HCT116 (cell line): ENCODE measurements at regions not wholly inside any gene's neighbourhood (a gene's known extent, or its start where the extent isn't known, plus 50 kb on each side); places are given as distances from the start of the nearest gene placed in this dataset.

Experiments used
- ATAC-seq: fragments of 200-7000 bp; cut with Tn5 transposase; 2 replicates; pipeline ENCODE4 v1.9.1; 2020; ENCODE audit warnings: mild to moderate bottlenecking, moderate library complexity
- BruUV-seq: library from RNA; stranded (reverse); fragments of 400-500 nt; replicated peaks from 2 replicates; lab custom pipeline; 2021; lab: Mats Ljungman, UMichigan
- CTCF ChIA-PET: fragments of 300-600 bp; sonication (Branson Sonifier 250); formaldehyde crosslinking; loops from one replicate; lab custom pipeline; 2021; ENCODE audit warnings: antibody characterized with exemption; lab: Charles Lee
- POLR2A ChIA-PET: fragments of 300-600, 350-600 bp; sonication (Branson Sonifier 250); formaldehyde crosslinking; loops from one replicate; lab custom pipeline; 2021; ENCODE audit warnings: antibody characterized with exemption; lab: Charles Lee
- RAD21 ChIA-PET, 2 experiments: fragments of 300-600 bp; sonication (Branson Sonifier 250); formaldehyde crosslinking; loops; one replicate each; lab custom pipeline; 2023; ENCODE audit warnings: low total read pairs in 2 of 2; ENCODE audit not compliant: uncharacterized antibody in 2 of 2, unreplicated experiment in 2 of 2, low non-redundant PET in 1 of 2; lab: Charles Lee
- DNase-seq: peaks from one replicate; pipeline ENCODE4 v3.0.0-alpha.2; 2010; ENCODE audit warnings: low read depth, low spot score
- H2AFZ ChIP-seq: fragments of 200-600 bp; shearing (Covaris generic), sonication (generic); 2 replicates; pipeline ENCODE4 v1.6.1; 2017; ENCODE audit warnings: low read depth, mixed run types, mixed read lengths, antibody characterized with exemption, low read length; ENCODE audit not compliant: poor library complexity, severe bottlenecking
- H3K27ac ChIP-seq: 2 replicates; pipeline ENCODE4 v1.5.1; 2012; ENCODE audit warnings: low read depth, low read length
- H3K27me3 ChIP-seq: fragments of 200-600 bp; sonication (generic); 2 replicates; pipeline ENCODE4 v1.6.1; 2016; ENCODE audit warnings: mixed run types, low read length, mixed read lengths; ENCODE audit not compliant: insufficient read depth
- H3K36me3 ChIP-seq, 2 experiments: fragments of 200-500 bp in 1 of 2; fragments of 200-600 bp in 1 of 2; sonication (Bioruptor generic) in 1 of 2; sonication (generic) in 1 of 2; 2 replicates each; pipeline versions ENCODE4 v1.5.1 to v1.6.1; 2014 to 2016; ENCODE audit warnings: low read length in 2 of 2, inconsistent platforms in 1 of 2, mixed read lengths in 1 of 2, mixed run types in 1 of 2; ENCODE audit not compliant: insufficient read depth in 2 of 2, control insufficient read depth in 1 of 2
- H3K4me1 ChIP-seq, 2 experiments: fragments of 200-600 bp in 1 of 2; sonication (generic) in 1 of 2; 2 replicates each; pipeline versions ENCODE4 v1.5.1 to v1.6.1; 2012 to 2017; ENCODE audit warnings: low read length in 2 of 2, inconsistent platforms in 1 of 2, mild to moderate bottlenecking in 1 of 2, mixed read lengths in 1 of 2, mixed run types in 1 of 2, moderate library complexity in 1 of 2; ENCODE audit not compliant: insufficient read depth in 2 of 2, control insufficient read depth in 1 of 2
- H3K4me2 ChIP-seq: fragments of 200-600 bp; sonication (generic); 2 replicates; pipeline ENCODE4 v1.6.1; 2017; ENCODE audit warnings: mixed run types, low read length, mixed read lengths
- H3K4me3 ChIP-seq, 2 experiments: fragments of 200-600 bp in 1 of 2; sonication (generic) in 1 of 2; replicated peaks in 1 of 2; 2 replicates each; pipeline ENCODE4 v1.5.1; 2011 to 2016; ENCODE audit warnings: low read length in 2 of 2, control low read depth in 1 of 2, low read depth in 1 of 2, mild to moderate bottlenecking in 1 of 2, mixed read lengths in 1 of 2, mixed run types in 1 of 2
- H3K79me2 ChIP-seq: fragments of 200-600 bp; sonication (generic); 2 replicates; pipeline ENCODE4 v1.6.1; 2017; ENCODE audit warnings: mild to moderate bottlenecking, mixed run types, low read length, moderate library complexity, mixed read lengths; ENCODE audit not compliant: insufficient read depth
- H3K9ac ChIP-seq: fragments of 200-600 bp; sonication (generic); 2 replicates; pipeline ENCODE4 v1.6.1; 2016; ENCODE audit warnings: low read length, mixed read lengths
- H3K9me2 ChIP-seq: fragments of 200-600 bp; sonication (generic), shearing (Covaris generic); 2 replicates; pipeline ENCODE4 v1.6.1; 2017; ENCODE audit warnings: mixed run types, mild to moderate bottlenecking, moderate library complexity; ENCODE audit not compliant: insufficient read depth
- H3K9me3 ChIP-seq, 2 experiments: fragments of 200-500 bp in 1 of 2; fragments of 200-600 bp in 1 of 2; sonication (Bioruptor generic) in 1 of 2; sonication (generic) in 1 of 2; 2 replicates each; pipeline ENCODE4 v1.6.1; 2014 to 2017; ENCODE audit warnings: low read length in 2 of 2, mixed read lengths in 2 of 2, inconsistent platforms in 1 of 2, low read depth in 1 of 2, mild to moderate bottlenecking in 1 of 2, mixed run types in 1 of 2, moderate library complexity in 1 of 2; ENCODE audit not compliant: control insufficient read depth in 1 of 2, insufficient read depth in 1 of 2
- H4K20me1 ChIP-seq: fragments of 200-600 bp; sonication (generic), shearing (Covaris generic); 2 replicates; pipeline ENCODE4 v1.6.1; 2017; ENCODE audit warnings: mixed run types, mild to moderate bottlenecking, moderate library complexity; ENCODE audit not compliant: insufficient read depth
- CEBPB ChIP-seq: IDR thresholded peaks from 2 replicates; pipeline ENCODE4 v1.6.1; 2012; ENCODE audit warnings: low read depth
- EGR1 ChIP-seq: IDR thresholded peaks from 2 replicates; pipeline ENCODE4 v1.6.1; 2012; ENCODE audit warnings: low read depth
- ELF1 ChIP-seq: IDR thresholded peaks from 2 replicates; pipeline ENCODE4 v1.6.1; 2012; ENCODE audit warnings: low read depth, borderline replicate concordance
- EZH2 ChIP-seq: fragments of 200-600 bp; sonication (generic); IDR thresholded peaks from 2 replicates; pipeline ENCODE4 v1.6.1; 2017; ENCODE audit warnings: antibody characterized with exemption, mixed run types
- EZH2phosphoT487 ChIP-seq: fragments of 200-600 bp; IDR thresholded peaks from 2 replicates; pipeline ENCODE4 v1.6.1; 2018; ENCODE audit warnings: antibody characterized with exemption, borderline replicate concordance
- FOSL1 ChIP-seq: IDR thresholded peaks from 2 replicates; pipeline ENCODE4 v1.6.1; 2012; ENCODE audit warnings: low read depth
- JUND ChIP-seq: IDR thresholded peaks from 2 replicates; pipeline ENCODE4 v1.6.1; 2012
- POLR2A ChIP-seq: IDR thresholded peaks from 2 replicates; pipeline ENCODE4 v1.7.0; 2011; ENCODE audit warnings: borderline replicate concordance; ENCODE audit not compliant: insufficient read depth, insufficient read length; ENCODE audit errors: extremely low read depth
- RAD21 ChIP-seq: IDR thresholded peaks from 2 replicates; pipeline ENCODE4 v1.6.1; 2012; ENCODE audit warnings: low read depth, mild to moderate bottlenecking
- SIN3A ChIP-seq: IDR thresholded peaks from 2 replicates; pipeline ENCODE4 v1.6.1; 2012; ENCODE audit warnings: low read depth
- SRF ChIP-seq: IDR thresholded peaks from 2 replicates; pipeline ENCODE4 v1.6.1; 2012; ENCODE audit warnings: low read depth
- TCF7L2 ChIP-seq: IDR thresholded peaks from 2 replicates; pipeline ENCODE4 v1.7.0; 2011; ENCODE audit warnings: borderline replicate concordance, inconsistent platforms; ENCODE audit not compliant: insufficient read depth, insufficient read length; ENCODE audit errors: extremely low read depth
- YY1 ChIP-seq: IDR thresholded peaks from 2 replicates; pipeline ENCODE4 v1.6.1; 2011; ENCODE audit warnings: low read length, low read depth, moderate library complexity, mild to moderate bottlenecking; ENCODE audit not compliant: insufficient replicate concordance; ENCODE audit errors: extremely low read depth
- ZFX ChIP-seq: fragments of 450-650 bp; IDR thresholded peaks from 2 replicates; pipeline ENCODE4 v1.6.1; 2017
- ZNF274 ChIP-seq: fragments of 200-500 bp; sonication (Bioruptor generic); IDR thresholded peaks from 2 replicates; pipeline ENCODE4 v1.6.1; 2014; ENCODE audit warnings: mild to moderate bottlenecking, low read depth, low read length, inconsistent platforms
- intact Hi-C: fragments of 100-400 bp; cut with micrococcal nuclease; formaldehyde crosslinking; loops from 2 replicates; pipeline ENCODE4 v1.10.0; 2022
- TF ChIP-seq, protein P1 (sequence below): IDR thresholded peaks from 2 replicates; pipeline ENCODE4 v1.6.1; 2011; ENCODE audit warnings: mild to moderate bottlenecking, low read length, moderate library complexity; ENCODE audit not compliant: insufficient replicate concordance; ENCODE audit errors: extremely low read depth
- TF ChIP-seq, protein P2 (sequence below), 3 experiments: fragments of 200-600 bp in 1 of 3; sonication (generic) in 1 of 3; IDR thresholded peaks in 2 of 3; conservative IDR thresholded peaks in 1 of 3; 2 replicates each; pipeline ENCODE4 v1.5.1; 2012 to 2017; ENCODE audit warnings: low read depth in 2 of 3, low read length in 2 of 3, antibody characterized with exemption in 1 of 3, borderline replicate concordance in 1 of 3, control low read depth in 1 of 3, mild to moderate bottlenecking in 1 of 3, mixed read lengths in 1 of 3, mixed run types in 1 of 3, moderate library complexity in 1 of 3; ENCODE audit not compliant: insufficient read depth in 1 of 3
- TF ChIP-seq, protein P3 (sequence below): IDR thresholded peaks from 2 replicates; pipeline ENCODE4 v1.6.1; 2012

DNA sequence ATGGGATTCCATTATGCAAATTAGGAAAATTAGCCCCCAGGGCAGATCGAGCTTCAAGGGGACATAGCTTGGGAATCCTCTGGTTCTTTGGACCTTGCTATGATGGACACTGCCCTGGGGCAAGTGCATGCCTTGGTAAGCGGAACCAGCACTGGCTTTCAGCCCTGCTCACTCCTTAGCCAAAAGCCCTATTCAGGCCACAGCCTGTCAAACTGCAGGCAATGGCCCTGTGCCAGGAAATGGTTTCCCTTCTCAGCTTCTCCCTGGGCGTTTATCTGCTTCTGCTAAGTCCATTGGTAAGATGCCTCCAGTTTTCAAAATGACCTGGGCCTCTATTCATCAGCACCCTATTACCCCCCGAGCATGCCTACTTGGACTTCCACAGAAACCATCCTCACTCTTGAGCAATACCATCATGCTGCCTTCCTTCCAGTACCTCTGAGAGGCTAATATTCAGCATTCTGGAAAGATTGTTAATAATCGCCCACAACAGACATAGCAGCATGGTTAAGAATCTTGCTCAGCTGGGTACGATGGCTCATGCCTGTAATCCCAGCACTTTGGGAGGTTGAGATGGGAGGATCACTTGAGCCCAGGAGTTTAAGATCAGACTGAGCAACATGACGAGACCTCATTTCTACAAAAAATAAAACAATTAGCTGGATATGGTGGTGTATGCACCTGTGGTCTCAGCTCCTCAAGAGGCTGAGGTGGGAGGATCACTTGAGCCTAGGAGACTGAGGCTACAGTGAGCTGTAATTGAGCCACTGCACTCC, 918.6 kb upstream of the AUTS2 start:
- Histone ChIP-seq H3K4me1 (no peaks in the 10 kb centered on the region), H3K4me3 (no peak overlapping the region), H3K27ac (no peak overlapping the region), H3K36me3 (no peaks in the 10 kb centered on the region), H3K4me2 (no peak overlapping the region), H3K79me2 (no peaks in the 10 kb centered on the region), H3K27me3 (no peaks in the 10 kb centered on the region), H3K9me2 (no peaks in the 10 kb centered on the region), H4K20me1 (no peaks in the 10 kb centered on the region), H3K9me3 (peaks cover 0 to 7% of the 10 kb centered on the region in 2 experiments; a peak in 2 of 4 replicates), H3K9ac (no peak overlapping the region), H2AFZ (no peak overlapping the region)
- RAD21 ChIA-PET: no interaction called here
- POLR2A ChIA-PET: no interaction called here
- no TSS peak for BruUV-seq
- no peak for ATAC-seq
- CTCF ChIA-PET: no interaction called here
- intact Hi-C loops: no loop called here
- no peak for TF ChIP-seq POLR2A
- TF ChIP-seq SRF: no peak
- no peak for TF ChIP-seq RAD21
- TF ChIP-seq JUND: no peak
- TF ChIP-seq ZNF274: no peak
- TF ChIP-seq TCF7L2: no peak
- no peak for TF ChIP-seq ZFX
- TF ChIP-seq EZH2phosphoT487: no peak
- no peak for TF ChIP-seq YY1
- TF ChIP-seq FOSL1: no peak
- no peak for TF ChIP-seq SIN3A
- TF ChIP-seq, protein P1, sequence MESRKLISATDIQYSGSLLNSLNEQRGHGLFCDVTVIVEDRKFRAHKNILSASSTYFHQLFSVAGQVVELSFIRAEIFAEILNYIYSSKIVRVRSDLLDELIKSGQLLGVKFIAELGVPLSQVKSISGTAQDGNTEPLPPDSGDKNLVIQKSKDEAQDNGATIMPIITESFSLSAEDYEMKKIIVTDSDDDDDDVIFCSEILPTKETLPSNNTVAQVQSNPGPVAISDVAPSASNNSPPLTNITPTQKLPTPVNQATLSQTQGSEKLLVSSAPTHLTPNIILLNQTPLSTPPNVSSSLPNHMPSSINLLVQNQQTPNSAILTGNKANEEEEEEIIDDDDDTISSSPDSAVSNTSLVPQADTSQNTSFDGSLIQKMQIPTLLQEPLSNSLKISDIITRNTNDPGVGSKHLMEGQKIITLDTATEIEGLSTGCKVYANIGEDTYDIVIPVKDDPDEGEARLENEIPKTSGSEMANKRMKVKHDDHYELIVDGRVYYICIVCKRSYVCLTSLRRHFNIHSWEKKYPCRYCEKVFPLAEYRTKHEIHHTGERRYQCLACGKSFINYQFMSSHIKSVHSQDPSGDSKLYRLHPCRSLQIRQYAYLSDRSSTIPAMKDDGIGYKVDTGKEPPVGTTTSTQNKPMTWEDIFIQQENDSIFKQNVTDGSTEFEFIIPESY: no peak
- TF ChIP-seq, protein P2, sequence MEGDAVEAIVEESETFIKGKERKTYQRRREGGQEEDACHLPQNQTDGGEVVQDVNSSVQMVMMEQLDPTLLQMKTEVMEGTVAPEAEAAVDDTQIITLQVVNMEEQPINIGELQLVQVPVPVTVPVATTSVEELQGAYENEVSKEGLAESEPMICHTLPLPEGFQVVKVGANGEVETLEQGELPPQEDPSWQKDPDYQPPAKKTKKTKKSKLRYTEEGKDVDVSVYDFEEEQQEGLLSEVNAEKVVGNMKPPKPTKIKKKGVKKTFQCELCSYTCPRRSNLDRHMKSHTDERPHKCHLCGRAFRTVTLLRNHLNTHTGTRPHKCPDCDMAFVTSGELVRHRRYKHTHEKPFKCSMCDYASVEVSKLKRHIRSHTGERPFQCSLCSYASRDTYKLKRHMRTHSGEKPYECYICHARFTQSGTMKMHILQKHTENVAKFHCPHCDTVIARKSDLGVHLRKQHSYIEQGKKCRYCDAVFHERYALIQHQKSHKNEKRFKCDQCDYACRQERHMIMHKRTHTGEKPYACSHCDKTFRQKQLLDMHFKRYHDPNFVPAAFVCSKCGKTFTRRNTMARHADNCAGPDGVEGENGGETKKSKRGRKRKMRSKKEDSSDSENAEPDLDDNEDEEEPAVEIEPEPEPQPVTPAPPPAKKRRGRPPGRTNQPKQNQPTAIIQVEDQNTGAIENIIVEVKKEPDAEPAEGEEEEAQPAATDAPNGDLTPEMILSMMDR (IDR thresholded peaks at IDR 0.05 in 2 of 3, conservative IDR thresholded peaks at IDR 0.05 in 1 of 3; ENCODE audit: borderline replicate concordance in 1 of 3, insufficient read depth in 1 of 3, low read depth in 2 of 3, low read length in 2 of 3): no peak
- no peak for TF ChIP-seq EZH2
- no peak for TF ChIP-seq ELF1
- TF ChIP-seq CEBPB: no peak
- TF ChIP-seq, protein P3, sequence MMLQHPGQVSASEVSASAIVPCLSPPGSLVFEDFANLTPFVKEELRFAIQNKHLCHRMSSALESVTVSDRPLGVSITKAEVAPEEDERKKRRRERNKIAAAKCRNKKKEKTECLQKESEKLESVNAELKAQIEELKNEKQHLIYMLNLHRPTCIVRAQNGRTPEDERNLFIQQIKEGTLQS: no peak
- TF ChIP-seq EGR1: no peak
- DNase-seq: no peak
